Heart left ventricle (tissue), 13 donors: ENCODE measurements at regions not wholly inside any gene's neighbourhood (a gene's known extent, or its start where the extent isn't known, plus 50 kb on each side); places are given as distances from the start of the nearest gene placed in this dataset.
"Not testable (repeated sequence)": the region's sequence is repeated elsewhere in the genome, so short reads cannot be mapped to it uniquely, and the experiment has no call there.

Source experiments
- POLR2A ChIP-seq, 2 donors: fragments of 450-650 bp; IDR thresholded peaks; one replicate each; pipeline ENCODE4 v1.6.1; 2017; ENCODE audit warnings: antibody characterized with exemption in 2 of 2, mild to moderate bottlenecking in 2 of 2, moderate library complexity in 2 of 2
- TF ChIP-seq, protein P1 (sequence below), 12 donors: fragments of 200-600 bp; sonication (generic) in 4 of 12; IDR thresholded peaks; one replicate each; pipeline versions ENCODE4 v1.5.0 to v1.8.0; 2018 to 2022; ENCODE audit warnings: antibody characterized with exemption in 12 of 12, mild to moderate bottlenecking in 5 of 12
- donor health status: ischemic (EF 13 %, LVEDD 7.1; RV severe dilation, severe dysfunction).
- donor health status: DM: no; HTN: yes; CAD: no.
- donor health status: DM: no; HTN: no; CAD: no.
- donor health status: ischemic (EF 25% LVEDD 6.9; RV normal size, moderate dysfunction).
- donor health status: ischemic (EF 25% LVEDD 5.7; RV mildly dilated, moderate dysfunction).
- donor health status: ischemic (EF 35%, LVEDD 5.7; RV mildly dilated, moderate dysfunction).
- donor health status: nonischemic (EF 11% LVEDD 7.7; RV severe dilation, severe dysfunction).
- donor health status: DM: yes; HTN: yes; CAD: no.
- donor health status: PGD.
- donor health status: ischemic (EF 29% LVEDD 5.4; RV normal size, mild dysfunction).
- donor health status: nonischemic (EF 23%, LVEDD 6.1; RV moderate dilation, normal function).

- TF ChIP-seq, protein P1, sequence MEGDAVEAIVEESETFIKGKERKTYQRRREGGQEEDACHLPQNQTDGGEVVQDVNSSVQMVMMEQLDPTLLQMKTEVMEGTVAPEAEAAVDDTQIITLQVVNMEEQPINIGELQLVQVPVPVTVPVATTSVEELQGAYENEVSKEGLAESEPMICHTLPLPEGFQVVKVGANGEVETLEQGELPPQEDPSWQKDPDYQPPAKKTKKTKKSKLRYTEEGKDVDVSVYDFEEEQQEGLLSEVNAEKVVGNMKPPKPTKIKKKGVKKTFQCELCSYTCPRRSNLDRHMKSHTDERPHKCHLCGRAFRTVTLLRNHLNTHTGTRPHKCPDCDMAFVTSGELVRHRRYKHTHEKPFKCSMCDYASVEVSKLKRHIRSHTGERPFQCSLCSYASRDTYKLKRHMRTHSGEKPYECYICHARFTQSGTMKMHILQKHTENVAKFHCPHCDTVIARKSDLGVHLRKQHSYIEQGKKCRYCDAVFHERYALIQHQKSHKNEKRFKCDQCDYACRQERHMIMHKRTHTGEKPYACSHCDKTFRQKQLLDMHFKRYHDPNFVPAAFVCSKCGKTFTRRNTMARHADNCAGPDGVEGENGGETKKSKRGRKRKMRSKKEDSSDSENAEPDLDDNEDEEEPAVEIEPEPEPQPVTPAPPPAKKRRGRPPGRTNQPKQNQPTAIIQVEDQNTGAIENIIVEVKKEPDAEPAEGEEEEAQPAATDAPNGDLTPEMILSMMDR (IDR thresholded peaks at IDR 0.05): not testable (repeated sequence)
- not testable (repeated sequence) for TF ChIP-seq POLR2A (IDR thresholded peaks at IDR 0.05)
Measured at GRCh38 chr6:130507005-130507665, 141.3 kb downstream of the TMEM200A start.
